IMR-90 (cell line): ENCODE measurements at regions not wholly inside any gene's neighbourhood (a gene's known extent, or its start where the extent isn't known, plus 50 kb on each side); places are given as distances from the start of the nearest gene placed in this dataset.

ENCODE experiments used
- ATAC-seq: fragments of 200-7000 bp; cut with Tn5 transposase; 2 replicates; pipeline ENCODE4 v1.9.1; 2020; ENCODE audit warnings: low read depth, mild to moderate bottlenecking, moderate library complexity
- BruUV-seq: library from RNA; stranded (reverse); fragments of 400-500 nt; replicated peaks from 2 replicates; lab custom pipeline; 2021; lab: Mats Ljungman, UMichigan
- CTCF ChIA-PET: fragments of 300-600 bp; formaldehyde crosslinking; extraction: SDS; loops from one replicate; lab custom pipeline; 2021; ENCODE audit warnings: antibody characterized with exemption; lab: Yijun Ruan, JAX
- POLR2A ChIA-PET: fragments of 300-600 bp; sonication (Branson Sonifier 250); formaldehyde crosslinking; loops from one replicate; lab custom pipeline; 2022; ENCODE audit warnings: antibody characterized with exemption; ENCODE audit not compliant: unreplicated experiment; lab: Charles Lee
- DNase-seq: peaks from one replicate; pipeline ENCODE4 v3.0.0; 2013
- H2AFZ ChIP-seq: replicated peaks from 2 replicates; pipeline ENCODE3; 2013; ENCODE audit warnings: low read length, mild to moderate bottlenecking; ENCODE audit not compliant: poor library complexity
- H2AK5ac ChIP-seq: 2 replicates; pipeline ENCODE4 v1.6.1; 2013; ENCODE audit warnings: low read depth, low read length, inconsistent platforms
- H2AK9ac ChIP-seq: replicated peaks from 2 replicates; pipeline ENCODE3; 2013; ENCODE audit warnings: mild to moderate bottlenecking, low read depth, low read length, moderate library complexity; ENCODE audit not compliant: poor library complexity
- H2BK120ac ChIP-seq: 2 replicates; pipeline ENCODE4 v1.6.1; 2013; ENCODE audit warnings: low read depth, low read length, inconsistent platforms
- H2BK15ac ChIP-seq: 3 replicates; pipeline ENCODE4 v1.6.1; 2013; ENCODE audit warnings: low read depth, low read length, inconsistent platforms
- H2BK20ac ChIP-seq: 2 replicates; pipeline ENCODE4 v1.6.1; 2013; ENCODE audit warnings: low read depth, mild to moderate bottlenecking, inconsistent platforms, low read length, moderate library complexity
- H2BK5ac ChIP-seq: 2 replicates; pipeline ENCODE4 v1.6.1; 2013; ENCODE audit warnings: mild to moderate bottlenecking, low read depth, low read length, inconsistent platforms; ENCODE audit not compliant: poor library complexity, severe bottlenecking
- H3K14ac ChIP-seq: replicated peaks from 2 replicates; pipeline ENCODE4 v1.6.1; 2013; ENCODE audit warnings: low read depth, low read length, inconsistent platforms
- H3K18ac ChIP-seq: 2 replicates; pipeline ENCODE4 v1.6.1; 2013; ENCODE audit warnings: low read depth, low read length, control low read depth
- H3K23ac ChIP-seq: 2 replicates; pipeline ENCODE4 v1.6.1; 2013; ENCODE audit warnings: low read depth, low read length, inconsistent platforms
- H3K27ac ChIP-seq: 2 replicates; pipeline ENCODE4 v1.5.1; 2013; ENCODE audit warnings: mild to moderate bottlenecking, control low read depth, low read length; ENCODE audit not compliant: insufficient read depth
- H3K27me3 ChIP-seq: 2 replicates; pipeline ENCODE4 v1.6.1; 2013; ENCODE audit warnings: low read length; ENCODE audit not compliant: control insufficient read depth, insufficient read depth
- H3K36me3 ChIP-seq: 2 replicates; pipeline ENCODE4 v1.6.1; 2013; ENCODE audit warnings: low read length, mixed read lengths; ENCODE audit not compliant: control insufficient read depth, insufficient read depth
- H3K4ac ChIP-seq: 2 replicates; pipeline ENCODE4 v1.6.1; 2013; ENCODE audit warnings: low read depth, low read length, inconsistent platforms
- H3K4me1 ChIP-seq: 2 replicates; pipeline ENCODE4 v1.6.1; 2013; ENCODE audit warnings: low read length, mixed read lengths; ENCODE audit not compliant: control insufficient read depth, insufficient read depth
- H3K4me2 ChIP-seq: 2 replicates; pipeline ENCODE4 v1.6.1; 2013; ENCODE audit warnings: low read depth, mild to moderate bottlenecking, control low read depth, low read length, moderate library complexity
- H3K4me3 ChIP-seq: 2 replicates; pipeline ENCODE4 v1.5.1; 2013; ENCODE audit warnings: low read depth, mild to moderate bottlenecking, control low read depth, low read length, moderate library complexity; ENCODE audit not compliant: insufficient read depth
- H3K56ac ChIP-seq: 2 replicates; pipeline ENCODE4 v1.6.1; 2013; ENCODE audit warnings: low read length, inconsistent platforms; ENCODE audit not compliant: insufficient read depth; ENCODE audit errors: extremely low read depth
- H3K79me1 ChIP-seq, 2 experiments: 2 replicates each; pipeline ENCODE4 v1.6.1; 2013; ENCODE audit warnings: low read length in 2 of 2, inconsistent platforms in 1 of 2, low read depth in 1 of 2
- H3K9ac ChIP-seq: 2 replicates; pipeline ENCODE4 v1.6.1; 2013; ENCODE audit warnings: low read depth, low read length, control low read depth
- H3K9me1 ChIP-seq: 2 replicates; pipeline ENCODE4 v1.6.1; 2013; ENCODE audit warnings: low read length, inconsistent platforms; ENCODE audit not compliant: insufficient read depth
- H3K9me3 ChIP-seq: 2 replicates; pipeline ENCODE4 v1.6.1; 2013; ENCODE audit warnings: low read length; ENCODE audit not compliant: control insufficient read depth, insufficient read depth
- H4K20me1 ChIP-seq: 2 replicates; pipeline ENCODE4 v1.6.1; 2013; ENCODE audit warnings: low read length, inconsistent platforms; ENCODE audit not compliant: insufficient read depth
- H4K5ac ChIP-seq: 2 replicates; pipeline ENCODE4 v1.6.1; 2013; ENCODE audit warnings: mild to moderate bottlenecking, low read depth, low read length, control low read depth
- H4K8ac ChIP-seq, 2 experiments: 2 replicates each; pipeline ENCODE4 v1.6.1; 2013; ENCODE audit warnings: low read depth in 2 of 2, low read length in 2 of 2, control low read depth in 1 of 2, inconsistent platforms in 1 of 2
- H4K91ac ChIP-seq: 2 replicates; pipeline ENCODE4 v1.6.1; 2013; ENCODE audit warnings: low read depth, low read length, inconsistent platforms; ENCODE audit not compliant: insufficient read depth
- CEBPB ChIP-seq: IDR thresholded peaks from 2 replicates; pipeline ENCODE4 v1.6.1; 2012; ENCODE audit warnings: low read depth, low read length, improper control_type of control experiment
- CTCF ChIP-seq: conservative IDR thresholded peaks from 2 replicates; pipeline ENCODE4 v1.5.1; 2012; ENCODE audit warnings: mild to moderate bottlenecking, low read depth, low read length, improper control_type of control experiment
- ELK1 ChIP-seq: fragments of 150-350 bp; IDR thresholded peaks from 2 replicates; pipeline ENCODE4 v1.6.1; 2016; ENCODE audit warnings: low read depth, mild to moderate bottlenecking, low read length, moderate library complexity, borderline replicate concordance
- MAFK ChIP-seq: IDR thresholded peaks from 2 replicates; pipeline ENCODE4 v1.6.1; 2012; ENCODE audit warnings: low read depth, low read length, improper control_type of control experiment
- MAZ ChIP-seq: IDR thresholded peaks from 2 replicates; pipeline ENCODE4 v1.6.1; 2012; ENCODE audit warnings: low read depth, mild to moderate bottlenecking, low read length, improper control_type of control experiment, moderate library complexity, borderline replicate concordance
- MXI1 ChIP-seq: IDR thresholded peaks from 2 replicates; pipeline ENCODE4 v1.6.1; 2012; ENCODE audit warnings: low read depth, mild to moderate bottlenecking, low read length, moderate library complexity, borderline replicate concordance
- RCOR1 ChIP-seq: IDR thresholded peaks from 2 replicates; pipeline ENCODE4 v1.6.1; 2012; ENCODE audit warnings: mild to moderate bottlenecking, low read length, improper control_type of control experiment; ENCODE audit not compliant: insufficient replicate concordance
- RFX5 ChIP-seq: IDR thresholded peaks from 2 replicates; pipeline ENCODE4 v1.8.0; 2012; ENCODE audit warnings: low read depth, mild to moderate bottlenecking, low read length, moderate library complexity
- dilution Hi-C: fragments of 300-500 bp; cut with HindIII; formaldehyde crosslinking; loops from one replicate; pipeline ENCODE4 v1.14.3; 2018; ENCODE audit warnings: low sequenced_read_pairs; ENCODE audit not compliant: unreplicated experiment
- in situ Hi-C: fragments of 300-500 bp; cut with MboI; formaldehyde crosslinking; loops from 3 replicates; pipeline ENCODE4 v1.14.3; 2019; ENCODE audit warnings: low sequenced_read_pairs, inconsistent platforms, mixed read lengths
- intact Hi-C: fragments of 100-400 bp; cut with micrococcal nuclease; formaldehyde crosslinking; loops from 2 replicates; pipeline ENCODE4 v1.10.0; 2022

- no peak for TF ChIP-seq CTCF
- no peak for TF ChIP-seq MAFK
- TF ChIP-seq ELK1 = no peak
- TF ChIP-seq RFX5 = no peak
- no peak for TF ChIP-seq CEBPB
- no peak for TF ChIP-seq MXI1
- TF ChIP-seq RCOR1 = no peak
- no peak for TF ChIP-seq MAZ
These were observed 392.5 kb downstream of the FRK start for GRCh38 chr6:115668211-115668610.

More at GRCh38 chr6:115668211-115668610, 392.5 kb downstream of the FRK start:
- BruUV-seq = no TSS peak
- no peak overlapping the region for H3K56ac ChIP-seq
- H2AFZ ChIP-seq = no peak overlapping the region
- no peak overlapping the region for H3K4ac ChIP-seq
- no peak overlapping the region for H3K4me2 ChIP-seq
- no peaks in the 10 kb centered on the region for H4K20me1 ChIP-seq
- H2BK15ac ChIP-seq = no peak overlapping the region
- no peak overlapping the region for H4K5ac ChIP-seq
- H2BK5ac ChIP-seq = no peak overlapping the region
- no peaks in the 10 kb centered on the region for H3K79me1 ChIP-seq
- ChIA-PET CTCF (interaction anchor here (0.6 kb wide), 1 partner anchor 432 kb away, joined by 3 read pairs; no protein-coding TSS in a partner anchor), POLR2A (no interaction called here)
- H2AK5ac ChIP-seq = no peak overlapping the region
- no peak overlapping the region for H3K14ac ChIP-seq
- no peak for DNase-seq
- no peaks in the 10 kb centered on the region for H3K36me3 ChIP-seq
- no peak for ATAC-seq
- H3K23ac ChIP-seq = no peak overlapping the region
- H2AK9ac ChIP-seq = no peak overlapping the region
- H3K4me3 ChIP-seq = no peak overlapping the region
- H3K18ac ChIP-seq = no peak overlapping the region
- H3K9me3 ChIP-seq = no peaks in the 10 kb centered on the region
- H4K8ac ChIP-seq = no peak overlapping the region
- H3K4me1 ChIP-seq = no peaks in the 10 kb centered on the region
- intact Hi-C loops (no loop called here), in situ Hi-C loops (no loop called here), dilution Hi-C loops (no loop called here)
- H3K27ac ChIP-seq = no peak overlapping the region
- no peak overlapping the region for H4K91ac ChIP-seq
- H3K9ac ChIP-seq = no peak overlapping the region
- H3K27me3 ChIP-seq = no peaks in the 10 kb centered on the region
- H3K9me1 ChIP-seq = no peaks in the 10 kb centered on the region
- H2BK120ac ChIP-seq = no peak overlapping the region
- no peak overlapping the region for H2BK20ac ChIP-seq
